HCT116 (cell line): ENCODE measurements at regions not wholly inside any gene's neighbourhood (a gene's known extent, or its start where the extent isn't known, plus 50 kb on each side); places are given as distances from the start of the nearest gene placed in this dataset.

Source experiments
- ATAC-seq: fragments of 200-7000 bp; cut with Tn5 transposase; 2 replicates; pipeline ENCODE4 v1.9.1; 2020; ENCODE audit warnings: mild to moderate bottlenecking, moderate library complexity
- BruUV-seq: library from RNA; stranded (reverse); fragments of 400-500 nt; replicated peaks from 2 replicates; lab custom pipeline; 2021; lab: Mats Ljungman, UMichigan
- CTCF ChIA-PET: fragments of 300-600 bp; sonication (Branson Sonifier 250); formaldehyde crosslinking; loops from one replicate; lab custom pipeline; 2021; ENCODE audit warnings: antibody characterized with exemption; lab: Charles Lee
- POLR2A ChIA-PET: fragments of 300-600, 350-600 bp; sonication (Branson Sonifier 250); formaldehyde crosslinking; loops from one replicate; lab custom pipeline; 2021; ENCODE audit warnings: antibody characterized with exemption; lab: Charles Lee
- RAD21 ChIA-PET, 2 experiments: fragments of 300-600 bp; sonication (Branson Sonifier 250); formaldehyde crosslinking; loops; one replicate each; lab custom pipeline; 2023; ENCODE audit warnings: low total read pairs in 2 of 2; ENCODE audit not compliant: uncharacterized antibody in 2 of 2, unreplicated experiment in 2 of 2, low non-redundant PET in 1 of 2; lab: Charles Lee
- DNase-seq: peaks from one replicate; pipeline ENCODE4 v3.0.0-alpha.2; 2010; ENCODE audit warnings: low read depth, low spot score
- H2AFZ ChIP-seq: fragments of 200-600 bp; shearing (Covaris generic), sonication (generic); 2 replicates; pipeline ENCODE4 v1.6.1; 2017; ENCODE audit warnings: low read depth, mixed run types, mixed read lengths, antibody characterized with exemption, low read length; ENCODE audit not compliant: poor library complexity, severe bottlenecking
- H3K27ac ChIP-seq: 2 replicates; pipeline ENCODE4 v1.5.1; 2012; ENCODE audit warnings: low read depth, low read length
- H3K27me3 ChIP-seq: fragments of 200-600 bp; sonication (generic); 2 replicates; pipeline ENCODE4 v1.6.1; 2016; ENCODE audit warnings: mixed run types, low read length, mixed read lengths; ENCODE audit not compliant: insufficient read depth
- H3K36me3 ChIP-seq, 2 experiments: fragments of 200-500 bp in 1 of 2; fragments of 200-600 bp in 1 of 2; sonication (Bioruptor generic) in 1 of 2; sonication (generic) in 1 of 2; 2 replicates each; pipeline versions ENCODE4 v1.5.1 to v1.6.1; 2014 to 2016; ENCODE audit warnings: low read length in 2 of 2, inconsistent platforms in 1 of 2, mixed read lengths in 1 of 2, mixed run types in 1 of 2; ENCODE audit not compliant: insufficient read depth in 2 of 2, control insufficient read depth in 1 of 2
- H3K4me1 ChIP-seq, 2 experiments: fragments of 200-600 bp in 1 of 2; sonication (generic) in 1 of 2; 2 replicates each; pipeline versions ENCODE4 v1.5.1 to v1.6.1; 2012 to 2017; ENCODE audit warnings: low read length in 2 of 2, inconsistent platforms in 1 of 2, mild to moderate bottlenecking in 1 of 2, mixed read lengths in 1 of 2, mixed run types in 1 of 2, moderate library complexity in 1 of 2; ENCODE audit not compliant: insufficient read depth in 2 of 2, control insufficient read depth in 1 of 2
- H3K4me2 ChIP-seq: fragments of 200-600 bp; sonication (generic); 2 replicates; pipeline ENCODE4 v1.6.1; 2017; ENCODE audit warnings: mixed run types, low read length, mixed read lengths
- H3K4me3 ChIP-seq, 2 experiments: fragments of 200-600 bp in 1 of 2; sonication (generic) in 1 of 2; replicated peaks in 1 of 2; 2 replicates each; pipeline ENCODE4 v1.5.1; 2011 to 2016; ENCODE audit warnings: low read length in 2 of 2, control low read depth in 1 of 2, low read depth in 1 of 2, mild to moderate bottlenecking in 1 of 2, mixed read lengths in 1 of 2, mixed run types in 1 of 2
- H3K79me2 ChIP-seq: fragments of 200-600 bp; sonication (generic); 2 replicates; pipeline ENCODE4 v1.6.1; 2017; ENCODE audit warnings: mild to moderate bottlenecking, mixed run types, low read length, moderate library complexity, mixed read lengths; ENCODE audit not compliant: insufficient read depth
- H3K9ac ChIP-seq: fragments of 200-600 bp; sonication (generic); 2 replicates; pipeline ENCODE4 v1.6.1; 2016; ENCODE audit warnings: low read length, mixed read lengths
- H3K9me2 ChIP-seq: fragments of 200-600 bp; sonication (generic), shearing (Covaris generic); 2 replicates; pipeline ENCODE4 v1.6.1; 2017; ENCODE audit warnings: mixed run types, mild to moderate bottlenecking, moderate library complexity; ENCODE audit not compliant: insufficient read depth
- H3K9me3 ChIP-seq, 2 experiments: fragments of 200-500 bp in 1 of 2; fragments of 200-600 bp in 1 of 2; sonication (Bioruptor generic) in 1 of 2; sonication (generic) in 1 of 2; 2 replicates each; pipeline ENCODE4 v1.6.1; 2014 to 2017; ENCODE audit warnings: low read length in 2 of 2, mixed read lengths in 2 of 2, inconsistent platforms in 1 of 2, low read depth in 1 of 2, mild to moderate bottlenecking in 1 of 2, mixed run types in 1 of 2, moderate library complexity in 1 of 2; ENCODE audit not compliant: control insufficient read depth in 1 of 2, insufficient read depth in 1 of 2
- H4K20me1 ChIP-seq: fragments of 200-600 bp; sonication (generic), shearing (Covaris generic); 2 replicates; pipeline ENCODE4 v1.6.1; 2017; ENCODE audit warnings: mixed run types, mild to moderate bottlenecking, moderate library complexity; ENCODE audit not compliant: insufficient read depth
- EGR1 ChIP-seq: IDR thresholded peaks from 2 replicates; pipeline ENCODE4 v1.6.1; 2012; ENCODE audit warnings: low read depth
- EZH2 ChIP-seq: fragments of 200-600 bp; sonication (generic); IDR thresholded peaks from 2 replicates; pipeline ENCODE4 v1.6.1; 2017; ENCODE audit warnings: antibody characterized with exemption, mixed run types
- EZH2phosphoT487 ChIP-seq: fragments of 200-600 bp; IDR thresholded peaks from 2 replicates; pipeline ENCODE4 v1.6.1; 2018; ENCODE audit warnings: antibody characterized with exemption, borderline replicate concordance
- FOSL1 ChIP-seq: IDR thresholded peaks from 2 replicates; pipeline ENCODE4 v1.6.1; 2012; ENCODE audit warnings: low read depth
- MAX ChIP-seq: IDR thresholded peaks from 2 replicates; pipeline ENCODE4 v1.6.1; 2012
- SP1 ChIP-seq: IDR thresholded peaks from 2 replicates; pipeline ENCODE4 v1.6.1; 2012; ENCODE audit warnings: low read depth
- TCF7L2 ChIP-seq: IDR thresholded peaks from 2 replicates; pipeline ENCODE4 v1.7.0; 2011; ENCODE audit warnings: borderline replicate concordance, inconsistent platforms; ENCODE audit not compliant: insufficient read depth, insufficient read length; ENCODE audit errors: extremely low read depth
- YY1 ChIP-seq: IDR thresholded peaks from 2 replicates; pipeline ENCODE4 v1.6.1; 2011; ENCODE audit warnings: low read length, low read depth, moderate library complexity, mild to moderate bottlenecking; ENCODE audit not compliant: insufficient replicate concordance; ENCODE audit errors: extremely low read depth
- ZBTB33 ChIP-seq: IDR thresholded peaks from 2 replicates; pipeline ENCODE4 v1.6.1; 2011; ENCODE audit warnings: mild to moderate bottlenecking, low read length, moderate library complexity; ENCODE audit not compliant: insufficient replicate concordance; ENCODE audit errors: extremely low read depth
- ZNF274 ChIP-seq: fragments of 200-500 bp; sonication (Bioruptor generic); IDR thresholded peaks from 2 replicates; pipeline ENCODE4 v1.6.1; 2014; ENCODE audit warnings: mild to moderate bottlenecking, low read depth, low read length, inconsistent platforms
- intact Hi-C: fragments of 100-400 bp; cut with micrococcal nuclease; formaldehyde crosslinking; loops from 2 replicates; pipeline ENCODE4 v1.10.0; 2022

- no peaks in the 10 kb centered on the region for H3K79me2 ChIP-seq
- H3K4me1 ChIP-seq: no peaks in the 10 kb centered on the region
- H3K9me2 ChIP-seq: no peaks in the 10 kb centered on the region
- ChIA-PET RAD21 (no interaction called here), CTCF (no interaction called here), POLR2A (no interaction called here)
- ATAC-seq: no peak
- H3K4me3 ChIP-seq: no peak overlapping the region
- H4K20me1 ChIP-seq: no peaks in the 10 kb centered on the region
- no peak overlapping the region for H3K27ac ChIP-seq
- no TSS peak for BruUV-seq
- no peak overlapping the region for H2AFZ ChIP-seq
- H3K9me3 ChIP-seq: no peaks in the 10 kb centered on the region
- H3K27me3 ChIP-seq: no peaks in the 10 kb centered on the region
- H3K4me2 ChIP-seq: no peak overlapping the region
- H3K36me3 ChIP-seq: no peaks in the 10 kb centered on the region
- H3K9ac ChIP-seq: no peak overlapping the region
- DNase-seq: no peak
- intact Hi-C loops: no loop called here
- TF ChIP-seq EZH2phosphoT487: no peak
- TF ChIP-seq SP1: no peak
- no peak for TF ChIP-seq ZBTB33
- TF ChIP-seq MAX: no peak
- TF ChIP-seq TCF7L2: no peak
- no peak for TF ChIP-seq FOSL1
- no peak for TF ChIP-seq EZH2
- TF ChIP-seq ZNF274: no peak
- TF ChIP-seq EGR1: no peak
- TF ChIP-seq YY1: no peak
Measured at GRCh38 chr6:142676027-142676443, 268.9 kb downstream of the HIVEP2 start.
